ENCODE measurements at regions not wholly inside any gene's neighbourhood (a gene's known extent, or its start where the extent isn't known, plus 50 kb on each side); places are given as distances from the start of the nearest gene placed in this dataset.

DNA sequence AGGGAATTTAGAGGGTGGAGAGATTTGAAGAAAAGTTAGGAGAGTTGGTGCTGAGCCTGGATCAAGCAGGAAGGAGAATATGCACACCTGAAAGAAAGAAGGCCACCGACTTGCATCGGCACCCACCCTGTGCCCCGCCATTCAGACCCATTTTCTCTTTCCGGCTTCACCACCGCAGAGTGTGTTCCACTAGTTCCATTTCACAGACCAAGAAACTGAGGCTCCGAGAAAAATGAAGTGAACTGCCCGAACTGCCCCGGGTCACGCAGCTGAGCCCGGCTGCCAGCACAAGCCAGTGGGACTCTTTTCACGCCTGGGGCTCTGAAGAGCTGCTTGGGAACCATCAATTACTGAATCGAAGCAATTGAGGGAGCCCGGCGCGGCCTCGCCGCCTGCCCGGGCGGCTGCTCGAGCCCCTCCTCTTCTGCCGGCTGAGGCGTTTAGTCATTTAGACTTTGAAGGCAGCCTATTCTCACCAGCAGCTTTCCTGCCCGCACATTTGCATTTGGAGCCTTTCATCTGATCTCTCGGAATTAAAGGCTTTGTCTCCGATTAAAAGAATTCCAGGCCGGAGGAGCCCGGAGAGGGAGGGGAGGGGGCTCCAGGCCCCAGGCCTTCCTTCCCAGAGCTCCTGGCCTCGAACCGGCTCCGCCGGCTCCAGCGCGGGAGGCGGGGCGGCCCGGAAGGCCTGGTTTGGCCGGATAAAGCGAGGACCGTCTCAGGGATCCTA lies 140.2 kb upstream of the PJA1 start:
- no peak for ATAC-seq
- no peak for TF ChIP-seq CTCF (IDR thresholded peaks at IDR 0.05)
- Histone ChIP-seq H3K27me3 (ENCODE audit: low read depth) (peaks cover 12% of the 10 kb centered on the region), H3K36me3 (no peaks in the 10 kb centered on the region), H3K9me3 (no peaks in the 10 kb centered on the region), H3K4me3 (no peak overlapping the region), H3K27ac (no peak overlapping the region), H3K4me1 (no peaks in the 10 kb centered on the region)
- intact Hi-C loops (cut with DNase I): no loop called here
- DNase-seq: no peak

DNA sequence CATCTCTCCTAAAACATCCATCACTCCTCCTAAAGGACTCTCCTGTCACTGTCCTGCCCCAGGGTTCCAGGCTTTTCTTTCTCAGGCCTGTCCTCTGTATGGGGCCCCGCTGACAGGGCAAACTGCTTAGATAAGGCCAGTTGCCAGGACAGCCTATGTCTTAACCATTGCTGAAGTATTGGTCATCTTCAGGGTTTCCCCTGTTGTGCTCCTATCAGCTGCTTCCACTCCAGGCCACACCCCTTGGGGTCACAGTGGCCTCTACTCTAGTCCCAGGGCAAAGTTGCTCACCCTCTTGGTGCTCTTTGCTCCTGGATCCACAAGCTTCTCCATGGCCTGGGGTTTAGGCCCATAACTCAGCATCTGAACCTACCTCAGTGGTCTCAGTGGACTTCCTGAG lies 138.0 kb upstream of the PJA1 start:
- H3K4me1 ChIP-seq: no peaks in the 10 kb centered on the region
- no peak overlapping the region for H3K4me3 ChIP-seq
- intact Hi-C loops (cut with DNase I): no loop called here
- no peak for TF ChIP-seq CTCF (IDR thresholded peaks at IDR 0.05)
- no peaks in the 10 kb centered on the region for H3K9me3 ChIP-seq
- H3K27me3 ChIP-seq (ENCODE audit: low read depth): peaks cover 12% of the 10 kb centered on the region
- DNase-seq (no peak), ATAC-seq (no peak)
- H3K36me3 ChIP-seq: no peaks in the 10 kb centered on the region
- no peak overlapping the region for H3K27ac ChIP-seq

DNA sequence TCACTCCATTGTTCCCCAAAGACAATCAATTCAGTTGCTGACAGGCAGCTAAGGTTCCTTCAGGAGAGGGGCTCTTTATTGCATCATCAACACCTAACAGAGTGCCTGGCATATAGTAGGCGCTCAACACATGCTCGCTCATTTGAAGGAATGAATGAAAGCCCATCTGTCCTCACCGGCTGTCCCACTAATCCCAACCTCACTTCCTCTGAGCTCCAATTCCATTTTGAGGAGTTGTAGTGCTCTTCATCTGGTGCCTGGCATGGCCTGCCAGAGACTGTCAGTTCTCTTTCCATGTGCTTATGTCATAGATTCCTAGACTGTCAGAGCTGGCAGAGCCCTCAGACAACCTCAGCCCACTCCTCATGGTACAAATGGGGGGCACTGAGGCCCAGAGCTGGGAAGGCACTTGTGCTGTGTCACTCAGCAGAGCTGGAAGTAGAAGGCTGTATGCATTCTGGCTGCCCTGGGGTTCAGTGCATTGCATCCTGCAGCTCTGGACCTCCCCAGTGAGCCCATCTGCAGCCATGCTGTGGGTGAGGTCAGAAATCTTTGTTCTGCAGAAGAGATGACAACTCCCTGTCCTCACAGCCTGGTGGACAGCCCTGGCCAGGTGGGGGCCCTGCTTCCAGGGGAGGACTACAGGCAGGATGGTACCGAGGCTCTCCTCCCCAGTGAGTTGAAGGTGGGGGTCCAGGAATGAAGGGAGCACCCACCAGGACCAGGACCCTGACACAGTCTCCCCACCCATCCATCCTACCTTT lies 134.9 kb upstream of the PJA1 start:
- intact Hi-C loops (cut with DNase I): no loop called here
- no peaks in the 10 kb centered on the region for H3K9me3 ChIP-seq
- no peak for TF ChIP-seq CTCF (IDR thresholded peaks at IDR 0.05)
- H3K27me3 ChIP-seq (ENCODE audit: low read depth): peaks cover 2% of the 10 kb centered on the region
- H3K36me3 ChIP-seq: no peaks in the 10 kb centered on the region
- no peak overlapping the region for H3K27ac ChIP-seq
- H3K4me1 ChIP-seq: no peaks in the 10 kb centered on the region
- H3K4me3 ChIP-seq: no peak overlapping the region
- DNase-seq (no peak), ATAC-seq (no peak)

GRCh38 chrX:69299285-69299684 lies 134.0 kb upstream of the PJA1 start:
- intact Hi-C loops (cut with DNase I): no loop called here
- ATAC-seq: no peak
- Histone ChIP-seq H3K36me3 (no peaks in the 10 kb centered on the region), H3K4me3 (no peak overlapping the region), H3K4me1 (no peaks in the 10 kb centered on the region), H3K27me3 (ENCODE audit: low read depth) (no peaks in the 10 kb centered on the region), H3K9me3 (no peaks in the 10 kb centered on the region), H3K27ac (no peak overlapping the region)
- DNase-seq: no peak
- no peak for TF ChIP-seq CTCF (IDR thresholded peaks at IDR 0.05)

GRCh38 chrX:69298466-69299140 lies 133.3 kb upstream of the PJA1 start:
- Histone ChIP-seq H3K4me1 (no peaks in the 10 kb centered on the region), H3K27ac (no peak overlapping the region), H3K36me3 (no peaks in the 10 kb centered on the region), H3K4me3 (no peak overlapping the region), H3K27me3 (ENCODE audit: low read depth) (no peaks in the 10 kb centered on the region), H3K9me3 (no peaks in the 10 kb centered on the region)
- intact Hi-C loops (cut with DNase I): no loop called here
- DNase-seq: no peak
- ATAC-seq: no peak
- TF ChIP-seq CTCF (IDR thresholded peaks at IDR 0.05): no peak

Measured in lower lobe of right lung (tissue), 2 donors.